ENCODE measurements at regions not wholly inside any gene's neighbourhood (a gene's known extent, or its start where the extent isn't known, plus 50 kb on each side); places are given as distances from the start of the nearest gene placed in this dataset.

DNA sequence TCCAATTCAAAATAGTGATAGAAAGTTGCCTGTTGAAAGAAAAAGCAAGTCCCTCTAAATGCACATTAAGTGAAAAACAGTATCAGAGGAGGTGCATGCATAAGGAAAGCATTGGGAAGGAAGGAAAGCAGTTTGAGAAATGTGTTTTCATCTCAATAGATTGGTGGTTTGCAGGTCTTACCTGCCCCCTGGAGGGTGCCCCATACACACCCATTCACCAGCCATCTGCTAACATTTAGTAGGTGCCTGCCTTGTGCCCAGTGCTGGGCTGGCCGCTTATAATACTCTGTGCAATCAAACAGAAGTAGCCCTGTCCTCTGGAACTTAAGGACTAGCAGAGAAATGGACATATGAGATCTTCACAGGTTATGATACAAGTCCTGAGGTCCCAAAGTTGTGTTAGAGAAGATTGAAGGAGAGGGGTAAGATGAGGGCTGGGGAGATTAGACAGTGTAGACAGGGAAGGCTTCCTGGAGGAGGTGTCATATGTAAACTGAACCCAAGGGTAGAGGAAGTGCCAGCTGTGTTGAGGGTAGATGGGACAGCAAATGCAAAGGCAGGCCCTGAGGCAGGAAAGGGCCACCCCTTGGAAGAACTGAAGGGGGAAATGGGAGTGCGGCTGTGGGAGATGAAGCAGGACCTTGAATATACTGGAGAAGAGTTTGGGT, 184.2 kb downstream of the MN1 start:
- H3K36me3 ChIP-seq (ENCODE audit: control insufficient read depth in 2 of 4, insufficient read depth in 4 of 4, low read length in 3 of 4): no peaks in the 10 kb centered on the region
- 68% methylated on average over 2 of the region's 2 CpGs; no CpG with 5 or more reads in 1 of the 2 experiments for WGBS, 2 experiments (ENCODE audit: extremely low coverage in 1 of 2, insufficient coverage in 1 of 2, insufficient read length in 1 of 2, insufficient replicate concordance in 2 of 2, low coverage in 1 of 2, low lambda C conversion rate in 2 of 2, missing lambda C conversion rate in 1 of 2)
- no peaks in the 10 kb centered on the region; a peak in 4 of 7 replicates for H3K27me3 ChIP-seq (replicated peaks in 1 of 4; ENCODE audit: control insufficient read depth in 3 of 4, extremely low read depth in 1 of 4, insufficient read depth in 3 of 4, low read length in 3 of 4)
- no peak overlapping the region for H2BK12ac ChIP-seq (ENCODE audit: low read depth, low read length)
- H2BK15ac ChIP-seq (ENCODE audit: low read length): peak overlapping the region; percentile 33; the same call in 1 of the 2 replicates
- H3K9ac ChIP-seq (replicated peaks in 1 of 4; ENCODE audit: extremely low read depth in 1 of 4, low read depth in 3 of 4, low read length in 3 of 4): no peak overlapping the region; a peak in 1 of 7 replicates
- H3K56ac ChIP-seq (replicated peaks; ENCODE audit: insufficient read length, low read depth, low read length): no peak overlapping the region
- no peak overlapping the region for H3K4ac ChIP-seq (replicated peaks; ENCODE audit: insufficient read length, low read depth, low read length)
- H4K20me1 ChIP-seq (replicated peaks in 1 of 2; ENCODE audit: control insufficient read depth in 1 of 2, insufficient read depth in 2 of 2, low read length in 2 of 2): no peaks in the 10 kb centered on the region
- H4K5ac ChIP-seq (ENCODE audit: insufficient read length, low read depth, low read length): no peak overlapping the region
- no peak overlapping the region for H3K4me3 ChIP-seq (ENCODE audit: extremely low read depth in 1 of 4, insufficient read depth in 2 of 4, low read depth in 3 of 4, low read length in 4 of 4)
- H3K27ac ChIP-seq (ENCODE audit: low read depth, low read length): no peak overlapping the region
- no peak overlapping the region for H2AFZ ChIP-seq (ENCODE audit: low read length)
- DNase-seq (ENCODE audit: low read depth in 1 of 2, low spot score in 2 of 2): no peak
- TF ChIP-seq CTCF (IDR thresholded peaks at IDR 0.05; ENCODE audit: control extremely low read depth in 1 of 3, insufficient read depth in 1 of 3, low read depth in 1 of 3, low read length in 3 of 3) (peak in 1 of 3 experiments; percentile 12; a peak in 1 of 4 replicates), SP4 (IDR thresholded peaks at IDR 0.05; ENCODE audit: low read length) (no peak), RAD21 (IDR thresholded peaks at IDR 0.05 in 1 of 2, conservative IDR thresholded peaks at IDR 0.05 in 1 of 2; ENCODE audit: low read depth in 2 of 2, low read length in 2 of 2) (peak; percentile 38 to 53), RNF2 (IDR thresholded peaks at IDR 0.05; ENCODE audit: borderline replicate concordance, low read depth, low read length, missing control alignments, poor library complexity, severe bottlenecking) (no peak)
- no peaks in the 10 kb centered on the region for H3K79me1 ChIP-seq (ENCODE audit: low read depth, low read length)
- no peak overlapping the region for H2AK5ac ChIP-seq (ENCODE audit: low read depth, low read length)
- H3K18ac ChIP-seq (ENCODE audit: extremely low read depth, low read length): no peak overlapping the region
- H3K14ac ChIP-seq (ENCODE audit: insufficient read length): no peak overlapping the region
- H3K4me1 ChIP-seq (replicated peaks in 1 of 4; ENCODE audit: control insufficient read depth in 3 of 4, insufficient read depth in 4 of 4, low read length in 3 of 4): no peaks in the 10 kb centered on the region; a peak in 1 of 7 replicates
- FAIRE-seq: no peak
- POLR2A ChIA-PET (ENCODE audit: partially characterized antibody): interaction anchor here (0.9 kb wide), 1 partner anchor 53 kb away, joined by 3 read pairs; no protein-coding TSS in a partner anchor
- no peak overlapping the region for H2BK5ac ChIP-seq (ENCODE audit: low read depth, low read length)
- H4K8ac ChIP-seq (ENCODE audit: extremely low read depth, insufficient read depth, low read length): no peak overlapping the region
- H3K79me2 ChIP-seq (ENCODE audit: control insufficient read depth in 1 of 2, insufficient read depth in 2 of 2, low read length in 2 of 2): no peaks in the 10 kb centered on the region
- no peak overlapping the region for H2BK20ac ChIP-seq (ENCODE audit: low read length)
- CTCF ChIA-PET (ENCODE audit: partially characterized antibody): interaction anchor here (0.6 to 1.5 kb wide), 6 partner anchors 9 to 836 kb away, joined by 3 to 5 read pairs (median 4); no protein-coding TSS in a partner anchor
- H3K9me3 ChIP-seq (ENCODE audit: insufficient read depth in 2 of 2, low read depth in 1 of 2, low read length in 1 of 2): no peaks in the 10 kb centered on the region
- H4K91ac ChIP-seq (replicated peaks; ENCODE audit: insufficient read length, low read length): no peak overlapping the region
- no peaks in the 10 kb centered on the region; the same call in 1 of the 2 replicates for H3K23me2 ChIP-seq (ENCODE audit: low read depth, low read length)
- no peak overlapping the region for H3K4me2 ChIP-seq (ENCODE audit: insufficient read depth in 1 of 2, low read depth in 2 of 2, low read length in 2 of 2)
- no peak overlapping the region for H2BK120ac ChIP-seq (replicated peaks; ENCODE audit: low read depth, low read length)
- H3K23ac ChIP-seq (ENCODE audit: insufficient read length): no peak overlapping the region

Data from H1 (cell line).